Astrocyte (in vitro differentiated cells and primary cell): ENCODE measurements at regions not wholly inside any gene's neighbourhood (a gene's known extent, or its start where the extent isn't known, plus 50 kb on each side); places are given as distances from the start of the nearest gene placed in this dataset.

Experiments
- EZH2 ChIP-seq: IDR thresholded peaks from 2 replicates; pipeline ENCODE4 v1.6.1; 2012; ENCODE audit warnings: mild to moderate bottlenecking, low read length, inconsistent platforms; ENCODE audit not compliant: insufficient read depth
- TF ChIP-seq, protein P1 (sequence below): IDR thresholded peaks from 2 replicates; pipeline ENCODE4 v1.5.1; 2011; ENCODE audit warnings: low read depth, mild to moderate bottlenecking, inconsistent platforms, low read length, moderate library complexity; ENCODE audit not compliant: insufficient read depth

DNA sequence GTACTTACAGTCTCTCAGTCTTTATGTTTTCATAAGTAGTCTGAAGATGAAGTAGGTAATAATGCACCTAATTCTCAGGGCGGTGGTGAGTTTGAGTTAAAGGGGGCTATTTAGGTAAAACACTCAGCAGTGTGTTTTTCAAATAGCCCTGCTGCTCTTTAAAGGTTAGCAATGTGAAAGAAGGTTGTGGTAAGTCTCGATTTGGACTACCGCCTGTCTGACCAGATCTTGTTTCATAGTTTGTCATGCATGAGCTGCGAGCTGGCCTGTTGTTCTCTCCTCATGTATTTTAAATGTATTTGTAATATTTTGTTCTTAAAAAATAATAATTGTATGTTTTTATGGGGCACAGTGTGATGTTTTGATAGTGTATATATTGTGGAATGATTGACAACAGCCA lies 340.2 kb downstream of the DHX35 start:
- TF ChIP-seq, protein P1, sequence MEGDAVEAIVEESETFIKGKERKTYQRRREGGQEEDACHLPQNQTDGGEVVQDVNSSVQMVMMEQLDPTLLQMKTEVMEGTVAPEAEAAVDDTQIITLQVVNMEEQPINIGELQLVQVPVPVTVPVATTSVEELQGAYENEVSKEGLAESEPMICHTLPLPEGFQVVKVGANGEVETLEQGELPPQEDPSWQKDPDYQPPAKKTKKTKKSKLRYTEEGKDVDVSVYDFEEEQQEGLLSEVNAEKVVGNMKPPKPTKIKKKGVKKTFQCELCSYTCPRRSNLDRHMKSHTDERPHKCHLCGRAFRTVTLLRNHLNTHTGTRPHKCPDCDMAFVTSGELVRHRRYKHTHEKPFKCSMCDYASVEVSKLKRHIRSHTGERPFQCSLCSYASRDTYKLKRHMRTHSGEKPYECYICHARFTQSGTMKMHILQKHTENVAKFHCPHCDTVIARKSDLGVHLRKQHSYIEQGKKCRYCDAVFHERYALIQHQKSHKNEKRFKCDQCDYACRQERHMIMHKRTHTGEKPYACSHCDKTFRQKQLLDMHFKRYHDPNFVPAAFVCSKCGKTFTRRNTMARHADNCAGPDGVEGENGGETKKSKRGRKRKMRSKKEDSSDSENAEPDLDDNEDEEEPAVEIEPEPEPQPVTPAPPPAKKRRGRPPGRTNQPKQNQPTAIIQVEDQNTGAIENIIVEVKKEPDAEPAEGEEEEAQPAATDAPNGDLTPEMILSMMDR = no peak
- TF ChIP-seq EZH2 = no peak
